NCI-H2029 treated with DMSO at 0.1 percent for 48 hours (cell line): ENCODE measurements at regions not wholly inside any gene's neighbourhood (a gene's known extent, or its start where the extent isn't known, plus 50 kb on each side); places are given as distances from the start of the nearest gene placed in this dataset.
"Not testable (repeated sequence)": the region's sequence is repeated elsewhere in the genome, so short reads cannot be mapped to it uniquely, and the experiment has no call there.

ENCODE experiments used
- DNase-seq: peaks from one replicate; lab custom pipeline; 2025; lab: John Stamatoyannopoulos, UW

GRCh38 chr14:28820677-28821076 is 54.1 kb downstream of the FOXG1 start:
- DNase-seq = no peak

- DNase-seq = no peak
These were observed 55.4 kb downstream of the FOXG1 start for GRCh38 chr14:28821993-28822392.

GRCh38 chr14:28823245-28823644 is 56.7 kb downstream of the FOXG1 start:
- no peak for DNase-seq

GRCh38 chr14:28830115-28830534 is 63.5 kb downstream of the FOXG1 start:
- DNase-seq = no peak

- no peak for DNase-seq
These were observed 64.5 kb downstream of the FOXG1 start for GRCh38 chr14:28831126-28831525.

GRCh38 chr14:28842569-28842968 is 76.0 kb downstream of the FOXG1 start:
- DNase-seq = not testable (repeated sequence)

GRCh38 chr14:28867571-28867970 is 101.0 kb downstream of the FOXG1 start:
- no peak for DNase-seq

- no peak for DNase-seq
These were observed 103.5 kb downstream of the FOXG1 start for GRCh38 chr14:28870033-28870564.

- peak; percentile 46 for DNase-seq
These were observed 109.5 kb downstream of the FOXG1 start for GRCh38 chr14:28875934-28876571.

- no peak for DNase-seq
These were observed 110.0 kb downstream of the FOXG1 start for GRCh38 chr14:28876572-28876945.

GRCh38 chr14:28877923-28878322 is 111.3 kb downstream of the FOXG1 start:
- DNase-seq = no peak

- no peak for DNase-seq
These were observed 113.0 kb downstream of the FOXG1 start for GRCh38 chr14:28879573-28879996.

GRCh38 chr14:28886940-28887339 is 120.4 kb downstream of the FOXG1 start:
- no peak for DNase-seq

GRCh38 chr14:28895389-28895788 is 128.8 kb downstream of the FOXG1 start:
- no peak for DNase-seq

- DNase-seq = no peak
These were observed 129.8 kb downstream of the FOXG1 start for GRCh38 chr14:28896337-28896736.

- no peak for DNase-seq
These were observed 135.0 kb downstream of the FOXG1 start for GRCh38 chr14:28901631-28902030.

GRCh38 chr14:28902930-28903329 is 136.3 kb downstream of the FOXG1 start:
- DNase-seq = no peak

GRCh38 chr14:28911521-28911920 is 144.9 kb downstream of the FOXG1 start:
- DNase-seq = no peak

- no peak for DNase-seq
These were observed 146.5 kb downstream of the FOXG1 start for GRCh38 chr14:28913056-28913455.

GRCh38 chr14:28926122-28926521 is 159.5 kb downstream of the FOXG1 start:
- no peak for DNase-seq

GRCh38 chr14:28931999-28932398 is 165.4 kb downstream of the FOXG1 start:
- no peak for DNase-seq

- DNase-seq = no peak
These were observed 170.0 kb downstream of the FOXG1 start for GRCh38 chr14:28936601-28937000.

GRCh38 chr14:28941758-28942157 is 175.2 kb downstream of the FOXG1 start:
- no peak for DNase-seq

GRCh38 chr14:28944605-28945004 is 178.0 kb downstream of the FOXG1 start:
- no peak for DNase-seq
